T-cell (primary cell): ENCODE measurements at regions not wholly inside any gene's neighbourhood (a gene's known extent, or its start where the extent isn't known, plus 50 kb on each side); places are given as distances from the start of the nearest gene placed in this dataset.
"Not testable (repeated sequence)": the region's sequence is repeated elsewhere in the genome, so short reads cannot be mapped to it uniquely, and the experiment has no call there.

ENCODE experiments used
- ATAC-seq, 4 experiments: fragments of 200-7000 bp in 3 of 4; fragments of 150-1000 bp in 1 of 4; cut with Tn5 transposase; replicated peaks in 1 of 4; 1 replicate in 3 of 4; 2 replicates in 1 of 4; pipeline ENCODE4 v1.10.0; 2021; ENCODE audit warnings: moderate library complexity in 3 of 4, mild to moderate bottlenecking in 2 of 4, moderate number of reproducible peaks in 1 of 4
- CTCF ChIA-PET, 2 donors: fragments of 300-600 bp; sonication (Branson Sonifier 250); formaldehyde crosslinking; loops; one replicate each; lab custom pipeline; 2022; ENCODE audit warnings: antibody characterized with exemption in 2 of 2; lab: Charles Lee
- POLR2A ChIA-PET, 2 donors: fragments of 300-600 bp; sonication (Branson Sonifier 250); formaldehyde crosslinking; loops; one replicate each; lab custom pipeline; 2022; ENCODE audit warnings: antibody characterized with exemption in 2 of 2; lab: Charles Lee
- DNase-seq, 35 experiments: peaks; one replicate each; pipeline versions ENCODE4 v3.0.0 to v3.0.0-alpha.2; 2013 to 2023
- H3K27ac ChIP-seq: one replicate; pipeline ENCODE4 v1.5.1; 2013; ENCODE audit warnings: low read length
- H3K27me3 ChIP-seq, 2 experiments: replicated peaks in 1 of 2; 1 replicate in 1 of 2; 2 replicates in 1 of 2; pipeline versions ENCODE4 v1.6.1 to v1.7.0; 2013; ENCODE audit warnings: low read length in 1 of 2, mixed read lengths in 1 of 2; ENCODE audit not compliant: control insufficient read depth in 2 of 2, insufficient read depth in 2 of 2; ENCODE audit errors: extremely low read depth in 1 of 2
- H3K36me3 ChIP-seq, 2 donors: 1 replicate in 1 of 2; 2 replicates in 1 of 2; pipeline versions ENCODE4 v1.6.1 to v1.7.0; 2013; ENCODE audit warnings: low read length in 1 of 2; ENCODE audit not compliant: control insufficient read depth in 2 of 2, insufficient read depth in 1 of 2; ENCODE audit errors: extremely low read depth in 1 of 2
- H3K4me1 ChIP-seq, 2 experiments: 1 replicate in 1 of 2; 2 replicates in 1 of 2; pipeline versions ENCODE4 v1.6.1 to v1.7.0; 2013; ENCODE audit warnings: low read length in 2 of 2, mixed read lengths in 1 of 2; ENCODE audit not compliant: insufficient read depth in 2 of 2, control insufficient read depth in 1 of 2; ENCODE audit errors: extremely low read depth in 1 of 2
- H3K4me3 ChIP-seq, 2 donors: 1 replicate in 1 of 2; 2 replicates in 1 of 2; pipeline versions ENCODE4 v1.5.1 to v1.7.0; 2013; ENCODE audit warnings: mild to moderate bottlenecking in 2 of 2, low read length in 1 of 2, moderate library complexity in 1 of 2; ENCODE audit not compliant: control insufficient read depth in 1 of 2; ENCODE audit errors: extremely low read depth in 1 of 2
- H3K9me3 ChIP-seq: 2 replicates; pipeline ENCODE4 v1.7.0; 2013
- H3K27ac Mint-ChIP-seq, 2 donors: one replicate each; pipeline ENCODE4 v1.8.0; 2020 to 2021; ENCODE audit warnings: mild to moderate bottlenecking in 2 of 2, mixed read lengths in 2 of 2
- H3K27me3 Mint-ChIP-seq, 2 donors: one replicate each; pipeline ENCODE4 v1.8.0; 2021 to 2022; ENCODE audit warnings: mixed read lengths in 2 of 2
- H3K36me3 Mint-ChIP-seq: one replicate; pipeline ENCODE4 v1.8.0; 2021; ENCODE audit warnings: mixed read lengths
- H3K4me1 Mint-ChIP-seq, 3 donors: one replicate each; pipeline ENCODE4 v1.8.0; 2020 to 2022; ENCODE audit warnings: mixed read lengths in 3 of 3, mild to moderate bottlenecking in 1 of 3
- H3K4me3 Mint-ChIP-seq, 3 donors: one replicate each; pipeline ENCODE4 v1.8.0; 2020 to 2022; ENCODE audit warnings: mild to moderate bottlenecking in 3 of 3, mixed read lengths in 3 of 3, moderate library complexity in 3 of 3
- H3K9me3 Mint-ChIP-seq, 3 donors: one replicate each; pipeline ENCODE4 v1.8.0; 2020 to 2022; ENCODE audit warnings: mixed read lengths in 3 of 3
- WGBS: methylation state at CpG from one replicate; pipeline ENCODE4 v1.1.5; 2013; ENCODE audit warnings: missing lambda C conversion rate; ENCODE audit not compliant: insufficient coverage; 5-methylcytosine and 5-hydroxymethylcytosine counted together

DNA sequence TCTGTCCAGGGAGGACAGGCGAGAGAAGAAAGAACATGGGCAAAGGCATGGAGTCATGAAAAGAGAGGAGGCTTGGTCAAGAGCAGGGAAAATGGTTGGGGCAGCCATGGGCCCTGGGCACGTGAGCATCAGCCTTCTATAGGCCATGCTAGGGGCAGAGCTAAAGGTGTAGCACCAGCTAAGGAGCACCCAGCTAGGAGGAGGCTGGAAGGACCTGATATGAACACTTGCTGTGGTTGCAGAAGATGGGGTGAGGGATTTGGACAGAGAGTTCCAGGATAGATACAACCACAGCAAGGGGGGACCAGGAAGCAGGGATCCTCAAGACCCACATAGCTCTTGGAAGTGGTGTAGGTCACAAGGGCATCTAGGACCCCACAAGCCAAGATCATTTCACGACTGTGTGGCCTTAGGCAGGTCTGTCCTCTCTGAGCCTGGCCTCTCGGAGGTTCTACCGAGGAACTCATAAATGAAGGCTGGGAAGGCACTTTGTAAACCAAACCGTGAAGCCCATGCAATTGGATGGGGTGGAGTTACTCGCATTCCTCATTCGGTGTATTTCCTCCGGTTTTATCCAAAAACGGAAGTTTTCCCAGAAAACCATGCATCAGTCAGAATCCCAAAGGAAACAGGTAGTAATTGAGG lies 74.0 kb upstream of the TOP1 start:
- 95% methylated on average over 10 of the region's 10 CpGs for WGBS
- no peaks in the 10 kb centered on the region for H3K9me3 Mint-ChIP-seq
- ChIA-PET CTCF (interaction anchor here in 1 of 2 donors (1.3 kb wide), 1 partner anchor 12 kb away, joined by 3 read pairs; no protein-coding TSS in a partner anchor), POLR2A (no interaction called here)
- Histone ChIP-seq H3K27ac (no peak overlapping the region), H3K27me3 (peaks cover 0 to 8% of the 10 kb centered on the region in 2 experiments), H3K9me3 (no peaks in the 10 kb centered on the region), H3K4me1 (no peaks in the 10 kb centered on the region), H3K36me3 (no peaks in the 10 kb centered on the region), H3K4me3 (no peak overlapping the region)
- no peak overlapping the region for H3K4me3 Mint-ChIP-seq
- H3K27me3 Mint-ChIP-seq: peaks cover 3 to 13% of the 10 kb centered on the region in 2 donors
- no peak for ATAC-seq
- no peak overlapping the region for H3K27ac Mint-ChIP-seq
- no peaks in the 10 kb centered on the region for H3K36me3 Mint-ChIP-seq
- DNase-seq: no peak
- peaks cover 0 to 3% (median 0%) of the 10 kb centered on the region in 3 donors for H3K4me1 Mint-ChIP-seq

- peaks cover 0 to 8% of the 10 kb centered on the region in 2 experiments for H3K27me3 ChIP-seq
- no peak for ATAC-seq
- POLR2A ChIA-PET: no interaction called here
- H3K9me3 Mint-ChIP-seq: no peaks in the 10 kb centered on the region
- H3K36me3 ChIP-seq: no peaks in the 10 kb centered on the region
- no peak overlapping the region for H3K4me3 ChIP-seq
- CTCF ChIA-PET: interaction anchor here in 1 of 2 donors (0.5 kb wide), 1 partner anchor 10 kb away, joined by 3 read pairs; no protein-coding TSS in a partner anchor
- H3K4me3 Mint-ChIP-seq: no peak overlapping the region
- no peak for DNase-seq
- no peaks in the 10 kb centered on the region for H3K36me3 Mint-ChIP-seq
- 83% methylated on average over 1 of the region's 2 CpGs for WGBS
- no peak overlapping the region for H3K27ac Mint-ChIP-seq
- H3K4me1 Mint-ChIP-seq: peaks cover 0 to 3% (median 0%) of the 10 kb centered on the region in 3 donors
- peaks cover 3 to 13% of the 10 kb centered on the region in 2 donors for H3K27me3 Mint-ChIP-seq
- H3K9me3 ChIP-seq: no peaks in the 10 kb centered on the region
- H3K4me1 ChIP-seq: no peaks in the 10 kb centered on the region
- no peak overlapping the region for H3K27ac ChIP-seq
These were observed 73.3 kb upstream of the TOP1 start for GRCh38 chr20:40955326-40955725.

DNA sequence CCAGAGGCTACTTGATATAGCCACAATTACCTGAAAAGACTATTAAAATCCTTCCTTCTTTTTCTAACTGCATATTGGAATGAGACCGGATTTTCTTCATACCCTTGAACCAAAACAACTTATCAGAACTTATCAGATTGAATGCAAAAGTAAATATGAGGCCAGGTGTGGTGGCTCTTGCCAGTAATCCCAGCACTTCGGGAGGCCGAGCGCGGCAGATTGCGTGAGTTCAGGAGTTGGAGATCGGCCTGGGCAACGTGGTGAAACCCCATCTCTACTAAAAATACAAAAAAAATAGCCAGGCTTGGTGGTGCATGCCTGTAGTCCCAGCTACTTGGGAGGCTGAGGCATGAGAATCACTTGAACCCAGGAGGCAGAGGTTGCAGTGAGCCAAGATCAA lies 72.8 kb upstream of the TOP1 start:
- H3K4me1 Mint-ChIP-seq, H3K36me3 Mint-ChIP-seq, H3K9me3 Mint-ChIP-seq, H3K9me3 ChIP-seq, H3K36me3 ChIP-seq, H3K4me3 ChIP-seq, ATAC-seq, H3K4me3 Mint-ChIP-seq, H3K4me1 ChIP-seq, DNase-seq, H3K27ac ChIP-seq, H3K27ac Mint-ChIP-seq, H3K27me3 ChIP-seq: not testable (repeated sequence)
- ChIA-PET POLR2A (interaction anchor here in 1 of 2 donors (0.6 kb wide), 1 partner anchor 20 kb away, joined by 11 read pairs; no protein-coding TSS in a partner anchor), CTCF (interaction anchor here (0.5 to 0.7 kb wide), 3 partner anchors 9 to 405 kb away, joined by 3 to 4 read pairs (median 3); no protein-coding TSS in a partner anchor)
- H3K27me3 Mint-ChIP-seq: peaks cover 2 to 11% of the 10 kb centered on the region in 2 donors
- WGBS: no CpG with 5 or more reads among the region's 8 CpGs

DNA sequence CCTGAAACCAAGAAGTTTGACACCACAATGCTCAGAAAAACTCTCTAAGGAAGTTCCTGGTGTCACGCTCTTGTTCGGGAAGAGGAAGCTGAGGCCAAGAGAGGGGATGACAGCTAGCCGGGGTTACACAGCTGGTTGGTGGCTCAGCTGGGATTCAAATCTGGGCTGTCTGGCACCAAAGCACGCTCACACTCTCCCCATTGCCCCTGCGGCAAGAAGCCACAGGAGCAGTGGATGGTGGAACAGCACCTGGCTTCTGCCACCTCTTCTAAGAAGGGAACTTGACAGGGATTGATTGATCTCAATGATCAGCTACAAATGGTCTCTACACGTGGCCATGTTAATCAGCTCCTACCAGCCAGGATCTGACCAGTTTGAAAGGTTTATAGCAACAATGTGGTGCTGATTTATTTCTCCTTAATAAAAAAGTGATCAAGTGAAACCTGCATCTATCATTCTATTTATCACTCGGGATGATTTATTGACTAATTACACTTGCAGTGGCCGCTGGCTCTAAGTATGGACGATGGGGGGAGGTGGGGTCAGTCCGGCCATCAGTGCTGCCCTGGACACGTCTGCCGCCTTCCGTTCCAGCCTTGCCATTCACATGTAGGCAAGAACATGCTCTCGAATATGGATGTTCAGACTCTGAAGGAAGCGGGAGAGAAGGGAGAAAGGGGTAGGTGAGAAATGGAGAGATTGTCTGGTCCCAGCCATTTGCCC lies 71.9 kb upstream of the TOP1 start:
- Mint-ChIP-seq H3K9me3 (no peaks in the 10 kb centered on the region), H3K4me3 (no peak overlapping the region), H3K27ac (no peak overlapping the region), H3K36me3 (no peaks in the 10 kb centered on the region), H3K4me1 (peaks cover 0 to 9% (median 6%) of the 10 kb centered on the region in 3 donors), H3K27me3 (peaks cover 0 to 9% of the 10 kb centered on the region in 2 donors)
- DNase-seq (peak in 1 of 35 experiments; percentile 32), ATAC-seq (no peak)
- Histone ChIP-seq H3K36me3 (no peaks in the 10 kb centered on the region), H3K4me3 (no peak overlapping the region), H3K9me3 (no peaks in the 10 kb centered on the region), H3K27me3 (peaks cover 0 to 8% of the 10 kb centered on the region in 2 experiments), H3K4me1 (peaks cover 0 to 7% of the 10 kb centered on the region in 2 experiments), H3K27ac (no peak overlapping the region)
- WGBS: 58% methylated on average over 6 of the region's 15 CpGs
- ChIA-PET CTCF (interaction anchor here (0.7 kb wide), 2 partner anchors 389 to 404 kb away, joined by 3 to 4 read pairs; no protein-coding TSS in a partner anchor), POLR2A (interaction anchor here in 1 of 2 donors (0.6 kb wide), 1 partner anchor 19 kb away, joined by 11 read pairs; no protein-coding TSS in a partner anchor)

DNA sequence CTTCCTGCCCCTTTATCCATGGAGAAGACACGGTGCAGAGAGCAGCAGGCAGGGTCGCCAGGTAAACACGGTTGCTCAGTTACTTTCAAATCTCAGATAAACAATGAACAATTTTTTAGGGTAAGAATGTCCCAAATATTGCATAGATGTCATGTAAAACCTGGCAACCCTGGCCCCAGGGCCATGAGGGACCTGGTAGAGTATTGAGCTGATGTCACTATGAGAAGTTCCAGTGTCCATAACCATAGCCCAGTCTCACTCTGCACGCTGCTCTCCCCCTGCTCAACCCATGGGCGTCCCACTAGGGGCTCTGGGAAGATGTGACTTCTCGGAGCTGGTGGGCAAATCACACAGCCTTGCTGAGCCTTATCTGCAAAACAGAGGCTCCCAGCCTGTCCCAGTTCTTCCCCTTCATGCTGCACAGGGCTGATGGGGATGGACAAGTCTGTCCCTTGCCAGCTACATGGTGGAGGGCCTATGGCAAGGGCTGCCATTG lies 71.3 kb upstream of the TOP1 start:
- no peak overlapping the region for H3K27ac ChIP-seq
- CTCF ChIA-PET: no interaction called here
- ATAC-seq (no peak), DNase-seq (no peak)
- H3K4me3 Mint-ChIP-seq: no peak overlapping the region
- H3K27me3 Mint-ChIP-seq: peaks cover 0 to 4% of the 10 kb centered on the region in 2 donors
- 100% methylated on average over 2 of the region's 6 CpGs for WGBS
- H3K9me3 ChIP-seq: no peaks in the 10 kb centered on the region
- no peaks in the 10 kb centered on the region for H3K36me3 ChIP-seq
- H3K4me3 ChIP-seq: no peak overlapping the region
- H3K36me3 Mint-ChIP-seq: no peaks in the 10 kb centered on the region
- H3K27ac Mint-ChIP-seq: no peak overlapping the region
- peaks cover 0 to 15% (median 11%) of the 10 kb centered on the region in 3 donors for H3K4me1 Mint-ChIP-seq
- H3K9me3 Mint-ChIP-seq: no peaks in the 10 kb centered on the region
- POLR2A ChIA-PET: no interaction called here
- H3K27me3 ChIP-seq: peaks cover 0 to 9% of the 10 kb centered on the region in 2 experiments
- H3K4me1 ChIP-seq: peaks cover 0 to 13% of the 10 kb centered on the region in 2 experiments

DNA sequence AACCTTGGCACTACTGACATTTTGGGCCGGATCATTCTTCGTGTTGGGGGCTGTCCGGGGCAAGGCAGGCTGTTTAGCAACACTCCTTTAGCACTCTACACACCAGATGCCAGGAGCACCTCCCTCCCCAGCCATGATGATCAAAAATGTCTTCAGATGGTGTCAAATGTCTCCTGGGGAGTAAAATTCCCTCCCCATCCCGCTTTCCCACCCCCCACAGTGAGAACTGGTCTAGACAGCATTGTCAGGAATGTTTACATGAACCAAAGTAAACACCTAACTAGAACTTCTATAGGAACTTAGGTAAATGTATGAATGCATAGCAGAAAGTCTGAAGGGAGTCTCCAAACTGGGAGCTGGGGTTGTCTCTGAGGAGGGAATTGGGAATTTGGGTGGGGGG lies 70.0 kb upstream of the TOP1 start:
- H3K36me3 Mint-ChIP-seq: no peaks in the 10 kb centered on the region
- H3K27ac Mint-ChIP-seq: no peak overlapping the region
- H3K4me3 Mint-ChIP-seq: no peak overlapping the region
- Histone ChIP-seq H3K4me1 (peaks cover 0 to 18% of the 10 kb centered on the region in 2 experiments), H3K36me3 (no peaks in the 10 kb centered on the region), H3K9me3 (no peaks in the 10 kb centered on the region), H3K27ac (no peak overlapping the region), H3K4me3 (no peak overlapping the region), H3K27me3 (peaks cover 0 to 14% of the 10 kb centered on the region in 2 experiments)
- H3K4me1 Mint-ChIP-seq: peaks cover 0 to 15% (median 11%) of the 10 kb centered on the region in 3 donors
- ChIA-PET POLR2A (no interaction called here), CTCF (interaction anchor here (0.6 to 0.7 kb wide), 2 partner anchors 544 to 1710 kb away, joined by 4 to 6 read pairs; no protein-coding TSS in a partner anchor)
- ATAC-seq (no peak), DNase-seq (no peak)
- peaks cover 0 to 4% of the 10 kb centered on the region in 2 donors for H3K27me3 Mint-ChIP-seq
- WGBS: 69% methylated on average over 3 of the region's 4 CpGs
- no peaks in the 10 kb centered on the region for H3K9me3 Mint-ChIP-seq
